GM10266 (cell line): ENCODE measurements at regions not wholly inside any gene's neighbourhood (a gene's known extent, or its start where the extent isn't known, plus 50 kb on each side); places are given as distances from the start of the nearest gene placed in this dataset.

ENCODE experiments used
- DNase-seq: peaks from one replicate; pipeline ENCODE4 v3.0.0; 2012; ENCODE audit errors: extremely low spot score
- TF ChIP-seq, protein P1 (sequence below): IDR thresholded peaks from 2 replicates; pipeline ENCODE4 v1.5.1; 2012; ENCODE audit warnings: mild to moderate bottlenecking, low read depth; ENCODE audit not compliant: control insufficient read depth, insufficient read depth; ENCODE audit errors: missing control alignments

DNA sequence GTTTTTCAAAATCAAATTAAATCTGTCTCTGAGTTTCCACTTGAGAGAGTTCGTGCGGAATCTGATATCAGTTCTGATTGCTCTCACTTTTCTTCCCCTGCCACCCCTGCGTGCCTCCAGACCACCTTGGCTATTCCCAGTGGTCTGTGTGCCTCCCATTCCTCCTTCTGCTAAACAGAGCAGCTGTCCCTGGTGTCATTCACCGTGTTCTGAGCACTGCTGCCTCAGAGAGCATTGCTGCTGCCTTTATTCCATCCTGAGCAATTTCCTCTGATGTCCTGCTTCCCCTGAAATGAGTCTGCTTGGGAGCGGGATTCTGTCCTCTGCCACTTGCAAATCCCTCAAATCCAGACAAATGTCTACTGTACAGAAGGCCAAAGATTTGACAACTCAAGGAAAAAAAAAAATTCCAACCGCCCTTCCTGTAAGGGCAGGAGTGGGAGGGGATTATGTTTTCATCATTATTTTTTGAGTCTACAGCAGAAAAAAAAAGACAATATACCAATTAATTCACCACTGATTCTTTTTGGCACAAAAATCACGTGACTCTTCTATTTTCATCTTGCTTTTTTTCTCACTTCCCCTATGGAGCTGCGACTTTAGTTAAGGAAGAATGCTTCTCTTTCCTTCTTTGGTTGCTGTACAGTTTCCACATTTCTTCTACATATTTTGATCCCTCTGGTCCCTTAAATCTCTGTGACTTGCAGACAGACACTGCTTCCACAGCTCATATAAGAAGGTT, 833.0 kb downstream of the EPHA7 start:
- DNase-seq: no peak
- TF ChIP-seq, protein P1, sequence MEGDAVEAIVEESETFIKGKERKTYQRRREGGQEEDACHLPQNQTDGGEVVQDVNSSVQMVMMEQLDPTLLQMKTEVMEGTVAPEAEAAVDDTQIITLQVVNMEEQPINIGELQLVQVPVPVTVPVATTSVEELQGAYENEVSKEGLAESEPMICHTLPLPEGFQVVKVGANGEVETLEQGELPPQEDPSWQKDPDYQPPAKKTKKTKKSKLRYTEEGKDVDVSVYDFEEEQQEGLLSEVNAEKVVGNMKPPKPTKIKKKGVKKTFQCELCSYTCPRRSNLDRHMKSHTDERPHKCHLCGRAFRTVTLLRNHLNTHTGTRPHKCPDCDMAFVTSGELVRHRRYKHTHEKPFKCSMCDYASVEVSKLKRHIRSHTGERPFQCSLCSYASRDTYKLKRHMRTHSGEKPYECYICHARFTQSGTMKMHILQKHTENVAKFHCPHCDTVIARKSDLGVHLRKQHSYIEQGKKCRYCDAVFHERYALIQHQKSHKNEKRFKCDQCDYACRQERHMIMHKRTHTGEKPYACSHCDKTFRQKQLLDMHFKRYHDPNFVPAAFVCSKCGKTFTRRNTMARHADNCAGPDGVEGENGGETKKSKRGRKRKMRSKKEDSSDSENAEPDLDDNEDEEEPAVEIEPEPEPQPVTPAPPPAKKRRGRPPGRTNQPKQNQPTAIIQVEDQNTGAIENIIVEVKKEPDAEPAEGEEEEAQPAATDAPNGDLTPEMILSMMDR: no peak

DNA sequence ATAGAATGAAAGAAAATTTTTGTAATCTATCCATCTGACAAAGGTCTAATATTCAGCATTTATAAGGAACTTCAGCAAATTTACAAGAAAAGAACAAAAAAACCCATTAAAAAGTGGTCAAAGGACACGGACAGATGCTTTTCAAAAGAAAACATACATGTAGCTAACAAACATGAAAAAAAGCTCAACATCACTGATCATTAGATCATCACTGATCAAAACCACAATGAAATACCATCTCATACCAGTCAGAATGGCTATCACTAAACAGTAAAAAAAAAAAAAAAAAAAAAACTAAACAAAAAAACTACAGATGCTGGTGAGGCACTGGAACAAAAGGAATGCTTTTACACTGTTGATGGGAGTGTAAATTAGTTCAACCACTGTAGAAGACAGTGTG, 837.1 kb downstream of the EPHA7 start:
- DNase-seq: no peak
- TF ChIP-seq, protein P1: no peak

DNA sequence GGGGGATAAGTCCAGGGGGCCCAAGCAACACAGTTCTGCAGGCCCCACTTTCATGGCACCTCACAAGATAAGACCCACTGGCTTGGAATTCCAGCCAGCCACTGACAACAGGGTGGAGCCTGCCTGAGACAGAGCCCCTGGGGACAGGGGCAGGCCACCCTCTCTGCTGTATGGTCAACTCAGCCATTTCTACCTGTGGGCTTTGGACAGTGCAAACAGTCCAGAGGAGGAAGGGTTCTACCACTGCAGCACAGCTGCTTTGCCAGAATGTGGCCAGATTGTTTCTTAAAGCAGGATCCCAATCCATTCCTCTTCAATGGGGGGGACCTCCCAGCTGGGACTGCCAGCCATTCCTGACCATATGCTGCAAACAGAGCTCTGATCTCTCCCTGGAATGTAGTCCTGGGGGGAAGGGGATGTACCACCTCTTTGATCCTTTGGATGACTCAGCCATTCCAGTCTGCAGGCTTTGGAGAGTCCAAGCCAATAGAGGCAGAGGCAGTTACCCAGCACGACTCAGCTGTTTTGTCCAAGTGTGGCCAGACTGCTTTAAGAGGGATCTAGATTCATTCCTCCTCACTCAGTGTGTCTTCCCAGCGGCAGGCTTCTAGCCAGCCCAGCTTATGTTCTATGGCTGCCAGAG, 842.2 kb downstream of the EPHA7 start:
- TF ChIP-seq, protein P1: no peak
- no peak for DNase-seq

DNA sequence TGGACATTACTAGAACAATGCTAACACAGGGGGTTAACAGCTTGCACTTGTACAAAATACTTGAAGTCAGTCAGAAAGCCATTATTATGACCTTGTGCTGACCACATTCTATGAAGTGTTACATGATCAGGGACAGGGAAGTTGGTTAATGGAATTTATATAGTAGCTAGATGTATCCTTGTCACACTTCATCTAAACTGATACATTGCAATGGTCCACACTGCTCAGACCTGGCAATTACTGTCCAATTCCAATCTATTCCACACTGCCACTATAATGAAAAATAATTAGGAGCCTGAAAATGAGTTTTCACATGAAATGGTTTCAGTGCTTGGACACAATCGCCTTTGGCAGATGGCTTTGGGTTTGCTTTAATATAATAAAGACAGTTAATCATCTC, 850.8 kb downstream of the EPHA7 start:
- no peak for DNase-seq
- TF ChIP-seq, protein P1: no peak

DNA sequence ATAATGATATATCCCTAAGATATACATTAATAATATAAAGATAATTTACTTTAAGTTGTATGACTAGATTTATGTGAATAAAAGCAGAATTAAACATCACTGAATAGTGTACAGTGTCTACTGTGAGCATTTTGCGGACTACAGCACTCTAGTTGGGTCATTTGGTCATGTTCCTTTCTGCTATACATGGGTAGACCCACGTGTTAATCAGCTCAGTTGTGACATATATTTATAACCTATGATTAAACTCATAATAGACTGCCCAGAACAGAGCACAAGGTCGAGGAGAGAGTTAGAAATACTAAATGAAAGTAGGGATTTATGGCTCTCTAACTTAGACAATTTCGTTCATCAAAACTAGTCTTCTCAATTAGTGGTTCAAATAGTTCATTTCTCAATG, 852.7 kb downstream of the EPHA7 start:
- TF ChIP-seq, protein P1: no peak
- no peak for DNase-seq

DNA sequence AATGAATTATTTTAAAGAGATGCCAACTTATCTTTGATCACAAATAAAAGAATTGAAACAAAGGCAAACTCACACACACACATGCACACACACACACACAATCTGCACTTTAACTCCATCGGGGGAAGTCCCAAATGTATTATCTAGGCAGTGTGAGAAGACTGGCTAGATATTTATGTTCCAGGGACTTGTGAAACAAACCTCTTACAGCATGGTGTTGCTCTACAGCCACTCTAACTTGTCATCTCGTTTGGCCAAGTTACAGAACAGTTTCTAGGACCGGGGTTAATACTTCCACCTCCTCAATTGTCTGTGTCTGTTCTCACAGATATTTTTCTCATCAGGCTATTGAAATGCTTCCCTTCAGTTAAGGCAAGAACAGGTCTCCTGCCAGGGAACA, 855.0 kb downstream of the EPHA7 start:
- no peak for DNase-seq
- TF ChIP-seq, protein P1: no peak

DNA sequence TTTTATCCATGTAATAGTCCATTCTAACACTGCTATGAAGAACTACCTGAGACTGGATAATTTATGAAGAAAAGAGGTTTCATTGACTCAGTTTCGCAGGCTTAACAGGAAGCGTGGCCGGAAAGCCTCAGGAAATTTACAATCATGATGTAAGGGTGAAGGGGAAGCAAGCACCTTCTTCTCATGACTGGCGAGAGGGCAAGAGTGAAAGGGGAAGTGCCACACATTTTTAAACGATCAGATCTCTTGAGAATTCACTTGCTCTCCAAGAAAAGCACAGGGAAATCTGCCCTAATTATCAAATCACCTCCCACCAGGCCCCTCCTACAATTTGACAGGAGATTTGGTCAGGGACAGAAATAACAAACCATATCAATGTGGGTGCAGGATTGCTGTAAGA, 859.7 kb downstream of the EPHA7 start:
- no peak for DNase-seq
- TF ChIP-seq, protein P1: no peak
